ENCODE measurements at regions not wholly inside any gene's neighbourhood (a gene's known extent, or its start where the extent isn't known, plus 50 kb on each side); places are given as distances from the start of the nearest gene placed in this dataset.
"Not testable (repeated sequence)": the region's sequence is repeated elsewhere in the genome, so short reads cannot be mapped to it uniquely, and the experiment has no call there.

DNA sequence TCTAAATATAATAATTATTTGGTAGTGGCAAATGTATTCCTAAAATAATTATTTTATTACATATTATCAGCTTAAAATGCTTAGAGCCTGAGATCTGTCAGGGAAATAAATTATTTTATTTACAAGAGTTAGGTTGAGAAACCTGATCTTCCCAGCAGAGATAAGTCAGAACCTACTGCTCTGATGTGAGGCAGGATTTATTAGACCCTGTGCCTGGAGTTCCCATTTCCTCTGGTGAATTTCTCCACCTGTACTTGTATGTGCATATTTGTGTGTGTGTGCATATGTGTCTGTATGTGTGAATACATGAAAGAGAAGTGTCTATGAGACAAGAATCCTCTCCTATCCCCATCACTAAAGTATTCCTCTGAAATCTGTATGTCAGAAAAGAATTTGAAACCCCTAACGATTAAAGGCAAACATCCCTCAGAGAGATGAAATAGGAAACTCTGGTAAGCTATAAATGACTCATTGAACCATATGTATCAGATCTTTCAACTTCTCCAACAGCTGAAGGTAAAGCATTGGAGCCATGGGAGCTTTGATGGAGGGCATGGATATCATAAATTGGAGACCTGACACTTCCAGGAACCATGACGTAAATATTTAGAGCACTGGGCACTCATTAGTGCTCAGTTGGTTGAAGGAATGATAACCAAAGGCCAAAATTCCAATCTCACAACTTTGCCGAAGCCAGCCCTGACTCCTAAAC, 190.9 kb downstream of the XPNPEP1 start:
- H3K4me3 ChIP-seq (ENCODE audit: low read depth, low read length): no peak overlapping the region

DNA sequence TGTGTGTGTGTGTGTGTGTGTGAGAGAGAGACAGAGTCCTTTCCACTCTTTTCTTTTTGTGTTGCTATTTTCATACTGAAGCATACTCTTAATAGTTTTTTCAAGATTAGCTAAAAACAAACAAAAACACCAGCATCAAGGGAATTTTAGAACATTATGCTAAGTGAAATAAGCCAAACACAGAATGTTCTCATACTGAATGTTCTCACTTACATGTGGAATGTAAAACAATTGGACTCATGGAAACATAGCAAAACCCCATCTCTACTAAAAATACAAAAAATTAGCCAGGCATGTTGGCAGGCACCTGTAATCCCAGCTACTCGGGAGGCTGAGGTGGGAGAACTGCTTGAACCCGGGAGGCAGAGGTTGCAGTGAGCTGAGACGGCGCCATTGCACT, 193.4 kb downstream of the XPNPEP1 start:
- H3K4me3 ChIP-seq (ENCODE audit: low read depth, low read length): not testable (repeated sequence)

DNA sequence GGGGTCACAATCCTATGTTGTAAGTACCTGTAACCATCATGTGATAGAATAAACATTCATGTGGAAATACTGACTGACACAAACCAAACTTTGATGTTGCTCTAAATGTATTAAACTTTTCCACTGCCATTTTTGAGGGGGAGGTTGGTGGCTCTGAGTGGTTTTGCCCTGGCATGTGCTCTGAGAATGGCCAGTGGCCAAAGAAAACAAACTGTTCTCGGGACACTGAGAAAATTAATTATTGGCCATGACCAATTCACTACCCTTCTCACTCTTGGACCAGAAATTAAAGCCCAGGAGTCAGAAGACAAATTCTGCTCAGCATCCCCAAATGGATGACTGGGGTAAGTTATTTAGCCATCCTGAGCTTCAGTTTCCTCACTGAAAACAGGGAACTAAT, 195.9 kb downstream of the XPNPEP1 start:
- no peak overlapping the region for H3K4me3 ChIP-seq (ENCODE audit: low read depth, low read length)

DNA sequence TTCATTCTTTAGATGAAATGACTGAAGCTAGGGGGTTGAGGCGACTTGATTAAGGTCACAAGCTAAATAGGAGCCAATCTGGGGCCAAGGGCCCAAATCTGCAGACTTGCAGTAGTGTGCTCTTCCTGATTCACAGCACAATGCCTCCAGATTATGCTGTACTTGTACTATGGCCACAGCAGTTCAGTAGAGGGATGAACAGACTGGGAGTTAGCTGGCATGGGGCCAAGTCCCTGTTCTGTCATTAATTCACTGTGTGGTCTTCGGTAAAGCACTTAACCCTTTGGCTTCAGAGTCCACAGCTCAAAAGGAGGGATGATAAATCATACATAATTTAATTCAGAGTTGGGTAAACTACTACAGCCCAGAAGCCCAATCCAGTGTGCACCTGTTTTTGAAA, 196.8 kb downstream of the XPNPEP1 start:
- H3K4me3 ChIP-seq (ENCODE audit: low read depth, low read length): no peak overlapping the region

DNA sequence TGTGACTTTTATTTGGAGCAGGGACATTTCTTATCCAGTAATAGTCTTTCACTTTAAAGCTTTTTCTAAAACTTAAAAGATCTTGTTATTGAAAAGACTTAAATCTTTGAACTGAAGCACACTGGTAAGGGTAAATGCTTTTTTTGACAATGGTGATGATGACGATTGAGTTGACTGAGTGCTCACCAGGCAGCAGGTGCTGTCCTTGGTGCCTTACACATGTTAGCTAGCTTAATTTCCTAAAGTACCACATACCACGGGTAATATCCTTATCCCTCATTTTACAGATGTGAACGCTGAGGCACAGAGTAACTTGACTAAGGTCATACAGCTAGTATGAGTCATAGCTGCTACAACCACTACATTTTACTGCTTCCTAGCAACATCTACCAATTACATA, 200.0 kb downstream of the XPNPEP1 start:
- no peak overlapping the region for H3K4me3 ChIP-seq (ENCODE audit: low read depth, low read length)

DNA sequence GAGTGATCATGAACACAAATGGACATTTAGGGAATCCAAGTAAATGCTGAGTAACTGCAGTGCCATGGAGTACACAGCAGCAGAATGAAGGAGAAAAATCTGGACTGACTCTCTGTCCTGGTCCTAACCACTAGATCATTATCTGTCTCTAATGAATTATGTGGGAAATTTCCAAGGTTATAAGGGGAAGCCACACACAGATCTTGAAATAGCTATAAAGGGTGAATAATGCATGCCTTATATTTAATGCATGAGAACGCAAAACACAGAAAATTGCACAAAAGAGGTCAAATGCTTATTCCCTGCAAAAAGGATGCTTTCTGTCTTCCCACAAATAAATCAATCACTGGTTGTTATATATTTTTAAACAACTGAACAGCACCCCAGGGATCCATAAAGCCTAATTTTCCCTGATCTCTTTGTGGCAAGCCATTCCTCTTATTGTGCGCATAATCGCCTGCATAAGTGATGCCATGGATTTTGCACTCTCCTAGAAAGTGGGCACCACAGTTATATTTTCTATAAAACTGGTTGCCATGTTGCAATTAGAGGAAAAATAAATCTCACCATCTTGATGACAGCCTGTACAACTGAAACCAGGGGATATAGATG, 201.8 kb downstream of the XPNPEP1 start:
- H3K4me3 ChIP-seq (ENCODE audit: low read depth, low read length): no peak overlapping the region

DNA sequence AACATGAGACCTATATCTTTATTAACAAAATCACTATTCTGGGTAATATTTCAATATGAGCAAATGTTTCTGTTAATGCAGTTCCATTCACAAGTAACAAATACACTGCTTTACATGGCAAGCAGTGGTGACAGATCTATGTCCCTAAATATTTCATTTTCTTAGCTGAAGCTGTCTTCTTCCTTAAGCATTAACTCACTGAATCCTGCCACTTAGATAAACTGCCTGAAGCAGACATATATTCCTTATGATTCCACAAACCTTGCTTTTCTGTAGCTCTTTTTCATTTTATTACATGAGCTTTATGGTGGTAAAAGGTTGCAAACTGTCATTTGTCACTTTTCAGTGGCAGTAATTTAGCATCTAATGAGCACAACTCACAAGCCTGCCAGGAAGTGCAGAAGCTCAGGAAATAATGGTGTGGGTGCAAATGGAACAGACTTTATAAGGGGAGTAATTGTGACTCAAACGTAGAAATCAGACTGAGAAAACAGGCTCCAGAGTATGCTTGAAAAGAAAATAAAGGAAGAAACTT, 217.2 kb downstream of the XPNPEP1 start:
- H3K4me3 ChIP-seq (ENCODE audit: low read depth, low read length): no peak overlapping the region

DNA sequence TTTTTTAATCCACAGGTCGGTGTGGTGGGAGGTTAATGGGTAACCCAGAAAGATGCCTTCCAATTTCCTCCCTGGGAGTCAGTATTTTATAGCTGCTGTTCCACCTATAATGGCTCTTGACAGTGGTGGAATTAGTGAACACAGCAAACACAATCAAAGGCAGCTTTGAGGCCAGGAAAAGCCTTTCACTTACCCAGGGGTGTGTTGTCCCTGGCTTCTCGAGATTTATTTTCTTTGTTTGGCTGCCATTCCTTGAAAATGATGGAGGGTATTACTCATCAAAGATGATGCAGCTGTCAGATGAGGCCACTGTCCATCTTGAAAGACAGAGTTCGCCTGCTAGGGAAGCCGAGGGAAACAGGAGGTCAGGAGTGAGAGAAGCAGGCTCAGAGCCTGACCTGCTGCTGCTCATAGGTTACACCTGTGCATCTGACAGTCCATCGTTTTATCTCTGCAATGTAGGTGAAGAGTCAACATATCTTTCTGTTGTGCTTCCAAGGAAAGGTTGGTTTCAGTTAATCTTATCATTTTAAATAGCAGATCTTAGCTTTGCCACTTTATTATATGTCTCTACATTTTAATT, 221.6 kb downstream of the XPNPEP1 start:
- no peak overlapping the region for H3K4me3 ChIP-seq (ENCODE audit: low read depth, low read length)

DNA sequence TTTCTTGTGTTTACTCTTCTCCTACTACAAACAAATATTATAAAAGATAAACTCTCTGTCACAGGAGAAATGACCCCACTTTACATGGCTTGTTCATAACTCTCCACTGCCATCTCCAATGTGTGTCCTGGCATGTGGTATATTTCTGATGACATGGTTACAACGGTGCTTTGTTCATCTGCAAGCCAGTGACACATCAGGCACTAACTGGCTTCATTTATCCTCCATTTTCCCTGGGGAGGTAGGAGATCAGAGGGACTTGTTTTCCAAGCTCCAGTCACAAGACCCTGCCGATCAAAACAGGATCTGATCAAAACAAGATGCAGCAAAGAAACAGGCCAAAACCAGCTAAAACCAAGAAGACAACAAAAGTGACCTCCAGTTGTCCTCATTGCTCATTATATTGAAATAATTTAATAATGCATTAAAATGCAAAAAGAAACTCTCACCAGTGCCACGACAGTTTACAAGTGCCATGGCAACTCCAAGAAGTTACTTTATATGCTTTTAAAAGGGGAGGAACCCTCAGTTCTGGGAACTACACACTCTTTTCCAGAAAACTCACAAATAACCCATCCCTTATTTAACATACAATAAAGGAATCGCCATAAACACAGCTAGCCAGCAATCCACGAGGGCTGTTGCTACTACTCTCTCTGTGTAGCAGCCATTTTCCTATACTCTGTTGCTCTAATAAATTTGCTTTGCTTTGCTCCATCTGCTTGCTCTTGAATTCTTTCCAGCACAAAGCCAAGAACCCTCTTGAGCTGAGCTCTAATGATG, 224.2 kb downstream of the XPNPEP1 start:
- H3K4me3 ChIP-seq (ENCODE audit: low read depth, low read length): no peak overlapping the region

DNA sequence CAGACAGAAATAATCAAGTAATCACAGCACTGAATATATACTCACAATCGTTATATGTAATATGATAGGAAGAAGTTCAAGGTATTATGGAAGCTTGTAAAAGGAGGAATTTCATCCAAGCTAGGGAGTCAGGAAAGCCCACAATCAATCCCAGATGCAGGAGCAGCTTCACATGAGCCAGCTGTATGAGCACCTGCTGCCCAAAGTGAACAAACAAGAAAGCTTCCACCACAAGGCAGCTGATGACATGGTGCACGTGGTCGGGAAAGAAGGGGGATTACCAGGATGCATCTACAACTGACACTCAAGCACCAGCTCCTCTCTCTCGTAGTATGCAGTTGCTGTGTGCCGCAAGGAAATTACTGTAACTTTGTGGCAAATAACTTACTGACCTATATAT, 225.2 kb downstream of the XPNPEP1 start:
- H3K4me3 ChIP-seq (ENCODE audit: low read depth, low read length): no peak overlapping the region

DNA sequence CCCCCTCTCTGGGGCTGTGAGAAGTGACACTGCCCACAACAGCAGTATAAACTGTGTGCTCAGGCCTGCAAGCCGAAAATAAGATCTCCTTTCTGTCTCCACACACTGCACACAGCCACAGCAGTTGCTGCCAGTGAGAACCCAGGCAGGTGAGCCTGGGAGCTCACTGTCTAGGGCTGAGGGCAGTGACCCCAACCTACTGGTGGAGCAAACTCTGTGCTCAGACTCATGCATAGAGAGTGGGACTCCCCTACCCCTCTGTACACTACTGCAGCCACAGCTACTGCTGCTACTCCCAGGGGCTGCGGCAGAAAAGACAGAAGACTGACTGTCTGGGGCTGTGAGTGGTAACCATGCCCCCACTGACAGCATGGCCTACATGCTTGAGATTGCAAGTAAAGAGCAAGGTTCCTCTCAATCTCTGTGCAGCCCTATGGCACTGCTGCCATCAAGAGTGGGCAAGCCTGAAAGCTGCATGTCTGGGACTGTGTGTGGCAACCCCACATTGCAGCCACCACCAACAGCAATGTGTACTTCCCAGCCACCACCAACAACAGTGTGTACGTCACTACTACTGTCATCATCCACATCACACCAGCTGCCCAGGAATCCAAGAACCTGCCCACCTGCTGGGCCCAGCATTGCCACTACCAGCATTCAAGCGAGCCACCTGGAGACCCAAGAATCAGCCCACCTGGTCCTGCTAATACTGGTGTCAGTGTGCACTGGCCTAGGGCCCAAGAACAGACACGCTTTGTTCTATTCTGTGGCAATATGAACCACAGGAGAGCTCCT, 226.1 kb downstream of the XPNPEP1 start:
- no peak overlapping the region for H3K4me3 ChIP-seq (ENCODE audit: low read depth, low read length)

DNA sequence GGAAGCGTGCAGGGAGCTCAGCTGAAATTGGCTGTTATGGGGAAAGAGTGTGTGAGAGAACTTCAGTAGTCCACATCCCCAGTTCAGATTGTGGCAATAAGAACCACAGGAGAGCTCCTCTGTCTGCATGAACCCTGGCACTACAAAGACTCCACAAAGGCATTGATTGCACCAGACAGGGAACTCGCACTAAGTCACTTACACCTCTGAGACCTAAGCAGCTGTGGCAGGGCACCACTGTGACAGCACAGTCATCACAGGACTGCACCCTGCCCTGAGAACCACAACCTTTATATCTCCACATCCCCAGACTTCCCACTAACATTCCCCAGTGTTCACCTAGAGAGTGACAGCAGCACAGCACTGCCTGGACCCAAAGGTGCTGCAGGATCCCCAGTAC, 226.8 kb downstream of the XPNPEP1 start:
- H3K4me3 ChIP-seq (ENCODE audit: low read depth, low read length): no peak overlapping the region

DNA sequence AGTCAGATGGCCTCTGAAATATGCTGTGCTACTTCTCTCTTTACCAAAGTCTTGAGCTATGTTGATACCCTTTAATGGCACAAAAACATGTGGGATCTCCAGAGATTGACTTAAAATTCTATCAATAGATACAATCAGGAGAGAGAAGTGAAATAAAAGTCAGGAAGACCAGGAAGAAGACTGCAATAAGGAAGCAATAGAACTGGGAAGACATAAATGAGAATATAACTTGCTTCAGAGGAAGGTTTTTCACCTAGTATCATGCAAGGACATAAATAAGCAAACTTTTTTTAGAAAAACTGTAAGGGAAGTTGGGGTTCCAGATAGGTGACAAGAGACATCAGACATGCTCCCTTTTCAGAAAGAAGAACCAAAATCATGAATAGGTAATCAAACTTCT, 227.3 kb downstream of the XPNPEP1 start:
- H3K4me3 ChIP-seq (ENCODE audit: low read depth, low read length): no peak overlapping the region

DNA sequence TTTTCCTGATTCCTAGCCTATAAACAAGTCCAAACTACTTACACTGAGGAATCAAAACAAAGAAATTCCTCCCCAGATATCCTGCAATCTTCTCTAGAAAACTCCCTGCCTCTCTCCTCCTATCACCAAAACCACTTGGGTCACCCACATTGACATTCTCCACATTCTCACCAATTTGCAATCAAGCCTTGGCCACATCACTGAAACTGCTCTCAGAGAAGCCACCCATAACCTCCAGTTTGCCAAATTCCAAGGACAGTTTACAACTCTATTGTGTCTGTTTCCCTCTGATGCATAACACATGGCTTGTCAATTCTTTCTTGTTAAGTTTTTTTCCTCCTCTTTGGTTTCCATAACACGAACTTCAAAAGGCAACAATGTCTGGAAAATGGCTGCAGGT, 233.5 kb downstream of the XPNPEP1 start:
- H3K4me3 ChIP-seq (ENCODE audit: low read depth, low read length): no peak overlapping the region

DNA sequence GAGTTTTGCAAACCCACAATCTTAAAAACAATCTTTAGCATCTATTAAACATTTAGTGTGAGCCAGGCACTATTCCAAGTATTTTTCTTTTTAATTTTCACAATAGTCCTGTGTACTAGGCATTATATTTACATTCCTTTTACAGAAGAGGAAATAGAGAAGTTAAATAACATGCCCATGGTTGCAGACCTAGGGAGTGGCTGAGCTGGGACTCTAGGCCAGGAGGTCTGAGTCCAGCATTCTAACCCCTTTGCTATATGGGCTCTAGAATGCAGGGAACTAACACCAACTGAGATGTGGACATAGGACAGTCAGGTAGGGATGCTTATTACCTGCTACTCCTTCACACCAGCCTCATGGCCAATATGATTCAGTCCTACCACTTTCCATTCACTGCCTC, 243.8 kb downstream of the XPNPEP1 start:
- H3K4me3 ChIP-seq (ENCODE audit: low read depth, low read length): no peak overlapping the region

DNA sequence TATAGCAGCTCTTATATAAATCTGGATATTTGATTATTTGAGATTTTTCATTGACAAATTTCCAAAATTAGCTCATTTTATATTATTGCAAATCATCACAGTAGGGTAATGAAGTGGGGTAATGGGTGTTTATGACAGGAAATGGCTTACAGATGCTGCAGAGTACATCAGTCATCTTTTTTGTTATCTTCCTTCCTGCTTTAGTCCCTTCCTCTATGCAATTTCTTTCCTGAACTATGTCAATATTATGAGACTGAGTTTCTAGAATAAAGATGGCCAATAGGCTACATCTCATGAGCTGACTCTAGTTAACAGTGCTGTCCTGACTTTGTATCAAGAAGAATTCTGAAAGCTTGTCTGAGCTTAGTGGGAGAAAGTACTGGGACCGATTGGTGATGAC, 244.5 kb downstream of the XPNPEP1 start:
- H3K4me3 ChIP-seq (ENCODE audit: low read depth, low read length): no peak overlapping the region

DNA sequence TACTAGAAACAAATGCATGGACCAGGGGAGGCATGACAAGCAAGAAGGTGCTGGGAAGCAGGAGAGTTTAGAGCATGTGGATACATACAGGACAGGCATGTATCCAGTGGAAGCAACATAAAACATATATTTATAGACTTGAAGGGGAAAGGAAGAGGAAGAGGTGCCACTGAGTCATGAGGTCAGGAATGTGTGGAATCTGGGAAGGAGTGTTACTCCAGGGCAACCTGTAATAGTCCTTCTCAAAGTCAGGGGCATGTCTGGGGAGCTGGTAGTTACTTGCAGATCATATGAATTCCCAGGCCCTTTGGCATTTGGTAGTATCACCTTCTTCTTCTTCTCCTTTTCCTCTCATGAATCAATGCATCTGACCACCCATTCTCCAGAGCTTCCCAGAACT, 246.6 kb downstream of the XPNPEP1 start:
- H3K4me3 ChIP-seq (ENCODE audit: low read depth, low read length): no peak overlapping the region

DNA sequence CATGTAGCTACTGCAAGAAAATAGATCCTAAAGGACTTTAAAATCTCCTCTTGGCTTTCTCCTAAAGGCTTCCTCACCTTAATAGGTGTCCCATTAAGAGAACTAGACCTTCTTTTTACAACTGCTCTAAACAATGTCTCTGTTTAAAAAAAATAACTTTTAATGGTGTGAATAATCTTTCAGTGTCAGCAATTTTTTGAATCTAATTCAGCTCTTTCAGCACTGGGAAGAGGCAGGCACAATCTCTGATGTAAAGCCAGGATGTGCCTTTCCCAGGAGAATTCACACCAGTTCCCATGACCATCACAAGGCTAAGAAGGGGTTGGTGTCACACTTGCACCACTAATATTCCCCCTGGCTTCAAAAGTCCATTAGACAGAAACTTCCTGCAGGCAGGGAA, 254.6 kb downstream of the XPNPEP1 start:
- no peak overlapping the region for H3K4me3 ChIP-seq (ENCODE audit: low read depth, low read length)

DNA sequence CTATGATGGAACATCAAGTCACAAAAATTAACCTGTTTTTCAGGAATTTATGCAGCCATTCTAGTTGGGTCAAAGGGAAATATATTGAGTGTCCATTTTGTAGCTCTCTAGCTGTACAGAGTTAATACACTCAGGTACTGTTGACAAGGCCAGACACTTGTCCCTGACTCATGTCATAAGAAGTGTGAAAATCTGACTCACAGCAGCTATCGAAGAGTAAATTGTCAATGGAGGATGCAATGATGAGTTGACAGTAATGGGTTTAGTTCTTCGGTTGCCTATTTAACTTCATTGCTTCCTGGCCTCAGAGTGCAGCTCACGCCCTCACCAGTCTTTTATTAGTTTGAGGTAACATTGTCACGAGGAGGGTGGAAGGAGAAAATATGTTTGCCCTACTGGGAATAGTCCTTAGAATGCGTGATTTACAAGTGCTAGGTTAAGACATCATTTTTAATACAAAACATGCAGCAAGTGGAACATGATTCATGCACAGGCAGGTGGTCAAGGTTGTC, 255.1 kb downstream of the XPNPEP1 start:
- no peak overlapping the region for H3K4me3 ChIP-seq (ENCODE audit: low read depth, low read length)

DNA sequence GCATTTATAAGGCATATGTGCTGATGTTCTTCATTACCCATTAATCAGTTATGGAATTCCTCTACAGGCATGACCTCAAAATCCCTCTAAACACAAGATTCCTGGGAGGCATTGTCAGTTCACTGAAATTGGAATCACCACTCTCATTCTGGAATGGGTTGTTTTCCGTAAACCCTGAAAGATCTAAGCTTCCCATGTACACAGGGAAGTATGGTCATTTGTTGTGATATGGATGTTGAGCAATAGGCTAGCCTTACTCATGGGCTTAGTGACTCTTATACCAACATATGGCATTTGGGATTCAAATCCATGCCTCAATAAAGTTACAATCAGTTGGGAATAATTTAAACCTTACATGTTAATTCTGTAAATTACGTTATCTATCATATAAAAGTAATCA, 258.0 kb downstream of the XPNPEP1 start:
- no peak overlapping the region for H3K4me3 ChIP-seq (ENCODE audit: low read depth, low read length)

DNA sequence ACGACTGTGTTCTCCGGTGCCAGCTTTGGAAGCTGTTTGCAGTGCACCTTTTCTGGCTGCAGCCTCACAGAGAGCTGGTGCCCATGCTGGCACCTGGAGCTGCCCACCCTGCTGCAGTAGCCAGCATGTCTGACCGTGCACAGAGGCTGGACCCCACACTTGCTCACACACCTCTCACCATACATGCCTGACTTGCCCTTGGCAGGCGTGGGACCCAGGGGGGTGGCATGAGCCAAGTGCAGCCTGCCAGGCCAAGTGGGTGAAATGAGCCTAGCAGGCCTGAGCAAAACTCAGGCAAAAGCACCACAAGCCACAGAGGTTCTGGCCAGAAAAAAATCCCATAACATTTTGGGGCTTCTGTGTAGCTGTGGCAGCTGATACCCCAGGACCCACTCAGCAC, 258.8 kb downstream of the XPNPEP1 start:
- H3K4me3 ChIP-seq (ENCODE audit: low read depth, low read length): no peak overlapping the region

Measured in iPS-11a (cell line).